SK-N-SH (cell line): ENCODE measurements at regions not wholly inside any gene's neighbourhood (a gene's known extent, or its start where the extent isn't known, plus 50 kb on each side); places are given as distances from the start of the nearest gene placed in this dataset.

ENCODE experiments used
- CTCF ChIA-PET: fragments of 300-600, 350-600 bp; formaldehyde crosslinking; extraction: SDS; loops from one replicate; lab custom pipeline; 2021; lab: Yijun Ruan, JAX
- POLR2A ChIA-PET: fragments of 350-600 bp; sonication (Branson Sonifier 250); formaldehyde crosslinking; extraction: SDS; loops from one replicate; lab custom pipeline; 2020; ENCODE audit warnings: antibody characterized with exemption, inconsistent platforms; lab: Yijun Ruan, JAX
- DNase-seq: peaks from one replicate; pipeline ENCODE4 v3.0.0; 2012
- H2AFZ ChIP-seq: fragments of 200-600 bp; sonication (generic); 2 replicates; pipeline ENCODE4 v1.8.1; 2016; ENCODE audit warnings: antibody characterized with exemption, mild to moderate bottlenecking, low read depth
- H3F3A ChIP-seq: fragments of 200-600 bp; sonication (generic); replicated peaks from 2 replicates; pipeline ENCODE3; 2016; ENCODE audit warnings: antibody characterized with exemption, mild to moderate bottlenecking; ENCODE audit not compliant: insufficient read depth
- H3K27ac ChIP-seq, 2 experiments: fragments of 200-500 bp in 1 of 2; fragments of 200-600 bp in 1 of 2; sonication (Bioruptor generic) in 1 of 2; sonication (generic), shearing (Covaris generic) in 1 of 2; 2 replicates each; pipeline versions ENCODE4 v1.5.1 to v1.6.1; 2014 to 2016; ENCODE audit warnings: low read depth in 2 of 2, inconsistent platforms in 1 of 2, low read length in 1 of 2, mild to moderate bottlenecking in 1 of 2, mixed read lengths in 1 of 2
- H3K27me3 ChIP-seq: fragments of 200-600 bp; sonication (generic), shearing (Covaris generic); 2 replicates; pipeline ENCODE4 v1.6.1; 2016; ENCODE audit warnings: mixed run types; ENCODE audit not compliant: insufficient read depth
- H3K36me3 ChIP-seq, 2 experiments: fragments of 200-500 bp in 1 of 2; fragments of 200-600 bp in 1 of 2; sonication (Bioruptor generic) in 1 of 2; sonication (generic) in 1 of 2; replicated peaks in 1 of 2; 2 replicates each; pipeline versions ENCODE3 to v1.5.1; 2014 to 2016; ENCODE audit warnings: low read length in 1 of 2, mild to moderate bottlenecking in 1 of 2; ENCODE audit not compliant: insufficient read depth in 2 of 2, control insufficient read depth in 1 of 2
- H3K4me1 ChIP-seq, 2 experiments: fragments of 200-500 bp in 1 of 2; fragments of 200-600 bp in 1 of 2; sonication (Bioruptor generic) in 1 of 2; sonication (generic), shearing (Covaris generic) in 1 of 2; 2 replicates each; pipeline versions ENCODE4 v1.5.1 to v1.6.1; 2014 to 2016; ENCODE audit warnings: low read depth in 1 of 2, low read length in 1 of 2, mixed run types in 1 of 2; ENCODE audit not compliant: insufficient read depth in 2 of 2, control insufficient read depth in 1 of 2
- H3K4me2 ChIP-seq: fragments of 200-600 bp; sonication (generic), shearing (Covaris generic); 2 replicates; pipeline ENCODE4 v1.6.1; 2017; ENCODE audit warnings: mixed run types
- H3K4me3 ChIP-seq, 2 experiments: fragments of 200-500 bp in 1 of 2; fragments of 200-600 bp in 1 of 2; sonication (Bioruptor generic) in 1 of 2; sonication (generic), shearing (Covaris generic) in 1 of 2; 2 replicates each; pipeline versions ENCODE4 v1.5.1 to v1.8.1; 2014 to 2016; ENCODE audit warnings: low read depth in 2 of 2, inconsistent platforms in 1 of 2, low read length in 1 of 2, mild to moderate bottlenecking in 1 of 2, mixed read lengths in 1 of 2, moderate library complexity in 1 of 2
- H3K79me2 ChIP-seq: fragments of 200-600 bp; sonication (generic); 2 replicates; pipeline ENCODE4 v1.8.1; 2017; ENCODE audit warnings: mild to moderate bottlenecking; ENCODE audit not compliant: insufficient read depth
- H3K9ac ChIP-seq: fragments of 200-600 bp; sonication (generic); 2 replicates; pipeline ENCODE4 v1.6.1; 2017; ENCODE audit warnings: mixed run types
- H3K9me2 ChIP-seq: fragments of 200-600 bp; sonication (generic); 2 replicates; pipeline ENCODE4 v1.6.1; 2017; ENCODE audit warnings: mixed run types
- H3K9me3 ChIP-seq: fragments of 200-600 bp; sonication (generic); 2 replicates; pipeline ENCODE4 v1.6.1; 2017; ENCODE audit warnings: mixed run types, mild to moderate bottlenecking, moderate library complexity
- H4K20me1 ChIP-seq: fragments of 200-600 bp; sonication (generic); 2 replicates; pipeline ENCODE4 v1.6.1; 2017; ENCODE audit warnings: mild to moderate bottlenecking, mixed run types; ENCODE audit not compliant: insufficient read depth
- CHD2 ChIP-seq: fragments of 150-350 bp; IDR thresholded peaks from 2 replicates; pipeline ENCODE4 v1.6.1; 2018; ENCODE audit warnings: low read length; ENCODE audit not compliant: partially characterized antibody
- ELF1 ChIP-seq: IDR thresholded peaks from 2 replicates; pipeline ENCODE4 v1.4.0; 2012
- EP300 ChIP-seq, 2 experiments: IDR thresholded peaks; 2 replicates each; pipeline versions ENCODE4 v1.4.0 to v1.6.1; 2012; ENCODE audit warnings: borderline replicate concordance in 1 of 2, low read depth in 1 of 2, low read length in 1 of 2
- FOXM1 ChIP-seq: IDR thresholded peaks from 2 replicates; pipeline ENCODE4 v1.4.0; 2012; ENCODE audit warnings: low read depth, mild to moderate bottlenecking
- GABPA ChIP-seq: IDR thresholded peaks from 2 replicates; pipeline ENCODE4 v1.4.0; 2012; ENCODE audit warnings: low read depth, mild to moderate bottlenecking
- GATA2 ChIP-seq: sonication (generic); formaldehyde crosslinking; IDR thresholded peaks from 2 replicates; pipeline ENCODE4 v1.5.0; 2020; ENCODE audit warnings: mild to moderate bottlenecking, missing genetic modification reagents
- RXRA ChIP-seq: IDR thresholded peaks from 2 replicates; pipeline ENCODE4 v1.4.0; 2012; ENCODE audit warnings: low read depth, mild to moderate bottlenecking, borderline replicate concordance
- TCF12 ChIP-seq: IDR thresholded peaks from 2 replicates; pipeline ENCODE4 v1.4.0; 2012
- YY1 ChIP-seq: IDR thresholded peaks from 2 replicates; pipeline ENCODE4 v1.4.0; 2012; ENCODE audit warnings: low read depth, mild to moderate bottlenecking
- WGBS: methylation state at CpG from one replicate; pipeline ENCODE4 v1.1.6; 2017; ENCODE audit warnings: low lambda C conversion rate; 5-methylcytosine and 5-hydroxymethylcytosine counted together
- TF ChIP-seq, protein P1 (sequence below): IDR thresholded peaks from 2 replicates; pipeline ENCODE4 v1.4.0; 2012; ENCODE audit warnings: low read depth, borderline replicate concordance
- TF ChIP-seq, protein P2 (sequence below): IDR thresholded peaks from 2 replicates; pipeline ENCODE4 v1.6.1; 2012; ENCODE audit warnings: mild to moderate bottlenecking, low read depth, low read length, moderate library complexity
- TF ChIP-seq, protein P3 (sequence below): IDR thresholded peaks from 2 replicates; pipeline ENCODE4; 2012

DNA sequence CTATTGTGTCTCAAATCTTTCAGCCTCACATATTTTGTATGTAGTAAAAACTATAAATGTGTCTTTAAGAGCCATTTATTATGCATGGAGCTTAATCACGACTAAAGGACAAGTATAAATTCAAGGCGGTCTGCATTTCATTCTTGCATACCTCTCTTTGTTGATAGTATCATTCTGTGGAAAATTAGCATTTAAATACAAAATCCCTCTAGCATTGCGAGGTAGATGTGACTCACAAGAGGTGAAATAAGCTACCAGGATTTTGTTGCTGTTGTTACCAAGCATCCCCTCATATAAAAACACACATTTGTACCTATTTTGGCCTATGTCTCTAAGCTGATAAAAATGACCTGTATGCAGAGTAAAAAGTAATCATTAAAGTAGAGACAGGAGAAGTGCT is 537.4 kb upstream of the LUZP2 start:
- Histone ChIP-seq H4K20me1 (no peaks in the 10 kb centered on the region), H2AFZ (no peak overlapping the region; the same call in 1 of the 2 replicates), H3K9me3 (no peaks in the 10 kb centered on the region), H3K9me2 (no peaks in the 10 kb centered on the region), H3K36me3 (no peaks in the 10 kb centered on the region), H3K79me2 (no peaks in the 10 kb centered on the region), H3K4me3 (no peak overlapping the region), H3F3A (no peaks in the 10 kb centered on the region), H3K27me3 (no peaks in the 10 kb centered on the region), H3K9ac (no peak overlapping the region), H3K27ac (no peak overlapping the region), H3K4me1 (no peaks in the 10 kb centered on the region), H3K4me2 (no peak overlapping the region)
- no peak for TF ChIP-seq CHD2
- no peak for TF ChIP-seq EP300 (IDR thresholded peaks at IDR 0.05; ENCODE audit: borderline replicate concordance in 1 of 2, low read depth in 1 of 2, low read length in 1 of 2)
- TF ChIP-seq GATA2 (CRISPR knock-in tag) = no peak
- TF ChIP-seq, protein P1, sequence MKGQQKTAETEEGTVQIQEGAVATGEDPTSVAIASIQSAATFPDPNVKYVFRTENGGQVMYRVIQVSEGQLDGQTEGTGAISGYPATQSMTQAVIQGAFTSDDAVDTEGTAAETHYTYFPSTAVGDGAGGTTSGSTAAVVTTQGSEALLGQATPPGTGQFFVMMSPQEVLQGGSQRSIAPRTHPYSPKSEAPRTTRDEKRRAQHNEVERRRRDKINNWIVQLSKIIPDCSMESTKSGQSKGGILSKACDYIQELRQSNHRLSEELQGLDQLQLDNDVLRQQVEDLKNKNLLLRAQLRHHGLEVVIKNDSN = no peak
- TF ChIP-seq GABPA = no peak
- no peak for TF ChIP-seq RXRA
- TF ChIP-seq FOXM1 = no peak
- TF ChIP-seq, protein P2, sequence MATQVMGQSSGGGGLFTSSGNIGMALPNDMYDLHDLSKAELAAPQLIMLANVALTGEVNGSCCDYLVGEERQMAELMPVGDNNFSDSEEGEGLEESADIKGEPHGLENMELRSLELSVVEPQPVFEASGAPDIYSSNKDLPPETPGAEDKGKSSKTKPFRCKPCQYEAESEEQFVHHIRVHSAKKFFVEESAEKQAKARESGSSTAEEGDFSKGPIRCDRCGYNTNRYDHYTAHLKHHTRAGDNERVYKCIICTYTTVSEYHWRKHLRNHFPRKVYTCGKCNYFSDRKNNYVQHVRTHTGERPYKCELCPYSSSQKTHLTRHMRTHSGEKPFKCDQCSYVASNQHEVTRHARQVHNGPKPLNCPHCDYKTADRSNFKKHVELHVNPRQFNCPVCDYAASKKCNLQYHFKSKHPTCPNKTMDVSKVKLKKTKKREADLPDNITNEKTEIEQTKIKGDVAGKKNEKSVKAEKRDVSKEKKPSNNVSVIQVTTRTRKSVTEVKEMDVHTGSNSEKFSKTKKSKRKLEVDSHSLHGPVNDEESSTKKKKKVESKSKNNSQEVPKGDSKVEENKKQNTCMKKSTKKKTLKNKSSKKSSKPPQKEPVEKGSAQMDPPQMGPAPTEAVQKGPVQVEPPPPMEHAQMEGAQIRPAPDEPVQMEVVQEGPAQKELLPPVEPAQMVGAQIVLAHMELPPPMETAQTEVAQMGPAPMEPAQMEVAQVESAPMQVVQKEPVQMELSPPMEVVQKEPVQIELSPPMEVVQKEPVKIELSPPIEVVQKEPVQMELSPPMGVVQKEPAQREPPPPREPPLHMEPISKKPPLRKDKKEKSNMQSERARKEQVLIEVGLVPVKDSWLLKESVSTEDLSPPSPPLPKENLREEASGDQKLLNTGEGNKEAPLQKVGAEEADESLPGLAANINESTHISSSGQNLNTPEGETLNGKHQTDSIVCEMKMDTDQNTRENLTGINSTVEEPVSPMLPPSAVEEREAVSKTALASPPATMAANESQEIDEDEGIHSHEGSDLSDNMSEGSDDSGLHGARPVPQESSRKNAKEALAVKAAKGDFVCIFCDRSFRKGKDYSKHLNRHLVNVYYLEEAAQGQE = no peak
- TF ChIP-seq, protein P3, sequence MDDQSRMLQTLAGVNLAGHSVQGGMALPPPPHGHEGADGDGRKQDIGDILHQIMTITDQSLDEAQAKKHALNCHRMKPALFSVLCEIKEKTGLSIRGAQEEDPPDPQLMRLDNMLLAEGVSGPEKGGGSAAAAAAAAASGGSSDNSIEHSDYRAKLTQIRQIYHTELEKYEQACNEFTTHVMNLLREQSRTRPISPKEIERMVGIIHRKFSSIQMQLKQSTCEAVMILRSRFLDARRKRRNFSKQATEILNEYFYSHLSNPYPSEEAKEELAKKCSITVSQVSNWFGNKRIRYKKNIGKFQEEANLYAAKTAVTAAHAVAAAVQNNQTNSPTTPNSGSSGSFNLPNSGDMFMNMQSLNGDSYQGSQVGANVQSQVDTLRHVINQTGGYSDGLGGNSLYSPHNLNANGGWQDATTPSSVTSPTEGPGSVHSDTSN = no peak
- no peak for TF ChIP-seq ELF1
- TF ChIP-seq YY1 = no peak
- TF ChIP-seq TCF12 = no peak
- POLR2A ChIA-PET = no interaction called here
- CTCF ChIA-PET = no interaction called here
- 69% methylated on average over 3 of the region's 3 CpGs for WGBS
- no peak for DNase-seq
